PC-3 (cell line): ENCODE measurements at regions not wholly inside any gene's neighbourhood (a gene's known extent, or its start where the extent isn't known, plus 50 kb on each side); places are given as distances from the start of the nearest gene placed in this dataset.

ENCODE experiments used
- EZH2 ChIP-seq: fragments of 300-600 bp; sonication (generic); IDR thresholded peaks from one replicate; pipeline ENCODE4 v1.6.1; 2017; ENCODE audit warnings: antibody characterized with exemption, mild to moderate bottlenecking, low read length; ENCODE audit not compliant: unreplicated experiment
- TF ChIP-seq, protein P1 (sequence below): fragments of 300-600 bp; sonication (generic); conservative IDR thresholded peaks from 2 replicates; pipeline ENCODE4 v1.5.1; 2017; ENCODE audit warnings: antibody characterized with exemption, low read depth, mild to moderate bottlenecking, low read length

DNA sequence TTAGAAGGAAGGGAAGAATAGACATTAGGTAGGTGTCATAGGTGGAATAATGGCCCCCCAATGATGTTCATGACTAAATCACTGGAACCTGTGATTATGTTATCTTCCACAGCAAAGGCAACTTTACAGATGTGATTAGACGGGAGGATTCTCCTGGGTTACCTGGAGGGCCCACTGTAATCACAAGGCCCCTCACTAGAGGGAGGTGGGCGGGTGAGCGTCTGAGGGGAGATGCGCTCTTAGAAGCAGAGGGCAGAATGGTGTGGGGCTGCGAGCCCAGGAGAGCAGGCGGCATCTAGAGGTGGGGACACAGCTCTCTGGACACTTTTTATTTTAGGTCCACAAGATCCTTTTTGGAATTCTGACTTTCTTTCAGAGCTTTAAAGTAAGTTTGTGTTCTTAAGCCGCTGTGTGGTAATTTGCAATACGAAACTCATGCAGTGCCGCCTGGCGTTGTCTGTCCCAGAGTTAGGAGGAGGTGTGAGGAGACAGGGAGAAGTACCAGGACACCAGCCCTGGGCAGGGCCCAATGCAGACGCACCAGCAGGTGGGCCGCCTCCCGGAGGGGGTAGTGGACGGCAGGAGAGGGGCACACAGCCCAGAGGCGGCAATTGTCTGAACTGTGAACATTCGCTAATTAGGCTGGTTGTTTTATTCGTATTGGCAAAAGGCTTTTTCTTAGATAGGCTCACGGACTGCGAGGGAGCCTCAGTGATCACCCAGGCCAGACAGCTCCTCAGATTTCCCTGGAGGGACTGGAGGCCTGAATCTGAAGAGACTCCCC is 51.1 kb upstream of the FANCC start:
- no peak for TF ChIP-seq EZH2
- TF ChIP-seq, protein P1, sequence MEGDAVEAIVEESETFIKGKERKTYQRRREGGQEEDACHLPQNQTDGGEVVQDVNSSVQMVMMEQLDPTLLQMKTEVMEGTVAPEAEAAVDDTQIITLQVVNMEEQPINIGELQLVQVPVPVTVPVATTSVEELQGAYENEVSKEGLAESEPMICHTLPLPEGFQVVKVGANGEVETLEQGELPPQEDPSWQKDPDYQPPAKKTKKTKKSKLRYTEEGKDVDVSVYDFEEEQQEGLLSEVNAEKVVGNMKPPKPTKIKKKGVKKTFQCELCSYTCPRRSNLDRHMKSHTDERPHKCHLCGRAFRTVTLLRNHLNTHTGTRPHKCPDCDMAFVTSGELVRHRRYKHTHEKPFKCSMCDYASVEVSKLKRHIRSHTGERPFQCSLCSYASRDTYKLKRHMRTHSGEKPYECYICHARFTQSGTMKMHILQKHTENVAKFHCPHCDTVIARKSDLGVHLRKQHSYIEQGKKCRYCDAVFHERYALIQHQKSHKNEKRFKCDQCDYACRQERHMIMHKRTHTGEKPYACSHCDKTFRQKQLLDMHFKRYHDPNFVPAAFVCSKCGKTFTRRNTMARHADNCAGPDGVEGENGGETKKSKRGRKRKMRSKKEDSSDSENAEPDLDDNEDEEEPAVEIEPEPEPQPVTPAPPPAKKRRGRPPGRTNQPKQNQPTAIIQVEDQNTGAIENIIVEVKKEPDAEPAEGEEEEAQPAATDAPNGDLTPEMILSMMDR: no peak
